Activated CD4-positive, alpha-beta memory T cell treated with anti-CD3 and anti-CD28 coated beads, Interleukin-2, amount 10 ng/mL, durations not matched to agents 7 days and 5 days (primary cell): ENCODE measurements at regions not wholly inside any gene's neighbourhood (a gene's known extent, or its start where the extent isn't known, plus 50 kb on each side); places are given as distances from the start of the nearest gene placed in this dataset.
"Not testable (repeated sequence)": the region's sequence is repeated elsewhere in the genome, so short reads cannot be mapped to it uniquely, and the experiment has no call there.

Experiments used
- CTCF ChIA-PET: fragments of 350-600 bp; sonication (Branson Sonifier 250); formaldehyde crosslinking; loops from one replicate; lab custom pipeline; 2021; ENCODE audit warnings: antibody characterized with exemption, inconsistent platforms; lab: Charles Lee
- POLR2A ChIA-PET: fragments of 350-600 bp; sonication (Branson Sonifier 250); formaldehyde crosslinking; loops from one replicate; lab custom pipeline; 2021; ENCODE audit warnings: antibody characterized with exemption; lab: Charles Lee
- DNase-seq: peaks from one replicate; pipeline ENCODE4 v3.0.0-alpha.2; 2020
- H3K27ac Mint-ChIP-seq: one replicate; pipeline ENCODE4 v1.8.0; 2021; ENCODE audit warnings: mild to moderate bottlenecking, mixed read lengths
- H3K27me3 Mint-ChIP-seq: one replicate; pipeline ENCODE4 v1.8.0; 2021; ENCODE audit warnings: mixed read lengths
- H3K36me3 Mint-ChIP-seq: one replicate; pipeline ENCODE4 v1.8.0; 2021; ENCODE audit warnings: low read depth, mixed read lengths
- H3K4me1 Mint-ChIP-seq: one replicate; pipeline ENCODE4 v1.8.0; 2021; ENCODE audit warnings: mixed read lengths
- H3K4me3 Mint-ChIP-seq: one replicate; pipeline ENCODE4 v1.8.0; 2021; ENCODE audit warnings: mild to moderate bottlenecking, mixed read lengths
- H3K9me3 Mint-ChIP-seq: one replicate; pipeline ENCODE4 v1.8.0; 2021; ENCODE audit warnings: mixed read lengths

DNA sequence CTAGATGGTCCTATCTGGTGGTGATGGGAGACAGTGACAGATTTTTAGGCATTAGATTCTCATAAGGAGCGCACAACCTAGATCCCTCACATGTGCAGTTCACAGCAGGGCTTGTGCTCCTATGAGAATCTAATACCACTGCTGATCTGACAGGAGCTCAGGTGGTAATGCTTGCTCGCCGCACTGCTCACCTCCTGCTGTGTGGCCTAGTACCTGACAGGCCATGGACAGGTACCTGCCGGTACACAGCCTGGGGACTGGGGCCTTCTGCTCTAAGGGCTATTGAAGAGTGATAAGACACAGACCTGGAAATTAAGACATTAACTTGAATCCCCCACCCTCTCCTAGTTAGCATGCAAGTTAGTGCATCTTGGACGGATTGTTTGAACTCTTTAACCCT is 64.4 kb downstream of the KLRB1 start:
- H3K4me3 Mint-ChIP-seq, H3K36me3 Mint-ChIP-seq, DNase-seq, POLR2A ChIA-PET, H3K27ac Mint-ChIP-seq, H3K4me1 Mint-ChIP-seq, CTCF ChIA-PET, H3K27me3 Mint-ChIP-seq, H3K9me3 Mint-ChIP-seq: not testable (repeated sequence)

DNA sequence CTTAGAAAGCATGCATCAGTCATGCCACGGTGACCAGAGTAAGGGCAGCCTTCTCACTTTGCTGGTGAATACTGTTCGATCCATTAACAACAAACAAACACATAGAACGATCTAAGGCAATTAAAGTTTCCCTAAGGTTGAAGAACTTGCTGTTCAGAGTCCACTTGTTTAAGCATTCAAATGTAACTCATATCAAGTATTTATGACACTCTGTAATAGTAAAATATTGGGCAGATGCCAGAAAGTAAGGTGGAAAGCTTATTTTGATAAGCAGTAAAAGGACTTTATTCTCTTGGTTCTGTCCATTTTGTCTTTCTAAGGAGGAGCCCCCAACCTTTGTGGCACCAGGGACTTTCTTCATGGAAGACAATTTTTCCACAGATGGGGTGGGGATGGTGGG is 64.9 kb downstream of the KLRB1 start:
- H3K4me3 Mint-ChIP-seq, H3K27ac Mint-ChIP-seq, H3K4me1 Mint-ChIP-seq, H3K27me3 Mint-ChIP-seq, H3K36me3 Mint-ChIP-seq, POLR2A ChIA-PET, CTCF ChIA-PET, H3K9me3 Mint-ChIP-seq, DNase-seq: not testable (repeated sequence)

DNA sequence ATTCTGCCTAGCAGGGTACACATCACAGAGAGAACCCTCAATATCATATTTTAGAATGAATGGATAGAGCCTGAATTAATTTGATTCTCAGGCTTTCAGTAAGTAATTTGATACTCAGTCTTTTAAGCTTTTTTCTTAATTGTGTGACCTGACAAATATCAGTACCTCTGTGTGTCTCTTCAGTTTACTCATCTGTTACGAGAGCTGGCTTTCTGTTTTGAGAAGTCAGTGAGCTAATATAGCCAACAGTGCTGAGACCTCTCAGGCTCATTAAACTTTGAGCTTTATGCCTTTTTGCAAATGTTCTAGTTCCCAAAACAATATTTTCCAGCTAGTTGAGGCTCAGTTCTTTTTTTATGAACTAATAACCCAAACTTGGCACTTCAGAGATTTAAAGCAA is 91.8 kb downstream of the KLRB1 start:
- CTCF ChIA-PET, H3K4me1 Mint-ChIP-seq, H3K36me3 Mint-ChIP-seq, H3K9me3 Mint-ChIP-seq, H3K4me3 Mint-ChIP-seq, POLR2A ChIA-PET, H3K27me3 Mint-ChIP-seq, DNase-seq, H3K27ac Mint-ChIP-seq: not testable (repeated sequence)

DNA sequence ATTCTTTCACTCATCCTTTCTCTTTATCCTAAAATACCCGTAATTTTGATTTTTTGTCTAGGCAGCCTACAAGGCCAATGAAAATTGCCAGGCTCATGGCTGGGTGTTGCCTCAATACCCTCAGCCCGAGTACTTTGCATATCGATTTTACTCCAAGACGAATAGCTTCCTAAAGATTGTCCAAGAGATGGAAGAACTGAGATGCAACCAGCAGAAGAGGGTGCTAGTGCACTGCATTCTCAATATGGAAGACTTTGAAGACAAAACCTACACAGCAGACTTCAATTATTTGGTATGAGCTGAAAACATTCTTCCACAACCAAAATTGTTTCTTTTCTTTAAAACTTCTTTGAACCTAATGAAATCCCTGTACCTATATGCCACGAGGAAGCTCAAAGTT is 95.0 kb downstream of the KLRB1 start:
- H3K27ac Mint-ChIP-seq, H3K9me3 Mint-ChIP-seq, DNase-seq, CTCF ChIA-PET, H3K4me3 Mint-ChIP-seq, H3K4me1 Mint-ChIP-seq, H3K36me3 Mint-ChIP-seq, H3K27me3 Mint-ChIP-seq, POLR2A ChIA-PET: not testable (repeated sequence)

DNA sequence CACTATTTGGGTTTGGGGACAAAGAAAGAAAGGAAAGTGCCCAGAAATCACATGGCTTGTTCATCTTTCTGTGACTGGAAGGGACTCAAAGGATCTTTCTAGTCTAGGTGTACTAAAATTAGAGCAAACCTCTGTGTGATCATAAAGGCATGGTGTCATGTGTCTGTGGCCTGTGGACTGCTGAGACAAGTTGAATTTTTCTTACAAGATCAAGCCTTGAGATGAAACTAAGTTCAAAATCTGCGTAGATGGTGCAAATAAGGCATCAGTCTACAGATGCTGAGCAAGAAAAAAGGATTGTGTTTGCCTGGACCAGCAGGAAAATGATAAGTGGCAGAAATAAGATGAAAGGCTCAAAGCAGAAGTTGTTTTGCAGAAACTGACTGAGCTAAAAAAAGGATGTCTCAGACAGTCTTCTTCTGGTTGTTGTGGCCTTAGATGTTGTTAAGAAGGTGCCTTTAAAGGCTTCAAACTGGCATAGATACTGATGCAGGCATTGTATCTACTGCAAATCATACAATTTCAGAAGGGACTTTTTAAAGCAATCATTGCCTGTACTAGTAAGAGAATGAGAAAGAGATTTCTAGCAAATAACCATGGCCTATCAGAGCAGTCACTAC is 97.2 kb downstream of the KLRB1 start:
- H3K27ac Mint-ChIP-seq, H3K4me3 Mint-ChIP-seq, CTCF ChIA-PET, H3K36me3 Mint-ChIP-seq, H3K9me3 Mint-ChIP-seq, POLR2A ChIA-PET, H3K4me1 Mint-ChIP-seq, DNase-seq, H3K27me3 Mint-ChIP-seq: not testable (repeated sequence)

DNA sequence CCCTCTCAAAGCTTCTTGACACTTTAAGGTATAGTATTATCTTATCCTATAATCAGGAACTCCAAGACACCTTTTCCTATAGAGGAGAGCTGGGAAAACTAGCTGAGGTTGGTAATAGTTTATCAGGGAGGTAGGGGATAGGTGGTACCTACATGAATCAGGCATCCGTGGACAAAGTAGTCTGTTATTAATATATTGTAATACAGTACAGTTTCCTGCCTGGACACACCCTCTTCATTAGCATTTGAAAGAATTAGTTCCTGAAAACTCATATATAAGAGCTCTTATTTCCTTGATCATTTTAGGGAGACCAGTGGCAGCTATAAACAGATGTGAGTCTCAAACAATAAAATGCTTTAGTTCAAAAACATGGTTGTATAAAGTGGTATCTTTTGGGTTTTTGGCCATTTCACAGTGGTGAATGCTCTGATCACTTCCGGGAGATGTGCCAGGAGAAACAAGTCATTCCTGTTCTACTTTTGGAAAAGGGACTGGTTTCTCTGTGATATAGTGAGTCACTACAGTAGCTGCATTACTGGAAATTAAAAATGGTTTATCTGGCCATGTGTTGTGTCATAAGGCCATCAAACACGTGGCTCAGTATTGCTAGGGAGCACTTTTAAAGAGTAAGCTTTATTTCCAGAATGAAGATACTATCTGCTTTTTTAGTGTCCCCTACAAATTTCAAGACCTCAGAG is 98.1 kb downstream of the KLRB1 start:
- Mint-ChIP-seq H3K27ac (no peak overlapping the region), H3K9me3 (no peaks in the 10 kb centered on the region), H3K27me3 (no peaks in the 10 kb centered on the region), H3K4me3 (no peak overlapping the region), H3K4me1 (no peaks in the 10 kb centered on the region), H3K36me3 (no peaks in the 10 kb centered on the region)
- ChIA-PET POLR2A (no interaction called here), CTCF (no interaction called here)
- DNase-seq: no peak

DNA sequence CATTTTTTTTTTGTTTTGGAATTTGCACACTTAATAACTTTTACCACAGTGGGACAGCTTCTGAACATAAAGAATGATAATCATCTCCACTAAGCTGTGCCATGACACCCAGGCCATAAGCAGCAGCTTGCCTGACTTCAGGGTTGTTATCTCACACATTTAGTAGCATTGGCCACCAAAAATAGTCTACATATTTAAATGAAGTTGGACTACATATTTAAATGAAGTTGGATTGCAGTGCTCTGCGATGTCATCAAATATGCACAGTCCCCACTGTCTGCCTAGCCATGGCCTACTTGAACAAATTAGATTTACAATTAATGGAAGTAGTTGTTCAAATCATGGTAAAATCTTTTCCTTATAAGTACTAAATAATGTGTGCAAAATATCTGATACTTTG is 101.0 kb downstream of the KLRB1 start:
- POLR2A ChIA-PET: no interaction called here
- CTCF ChIA-PET: no interaction called here
- Mint-ChIP-seq H3K36me3 (no peaks in the 10 kb centered on the region), H3K27ac (no peak overlapping the region), H3K9me3 (no peaks in the 10 kb centered on the region), H3K27me3 (no peaks in the 10 kb centered on the region), H3K4me1 (no peaks in the 10 kb centered on the region), H3K4me3 (no peak overlapping the region)
- no peak for DNase-seq

DNA sequence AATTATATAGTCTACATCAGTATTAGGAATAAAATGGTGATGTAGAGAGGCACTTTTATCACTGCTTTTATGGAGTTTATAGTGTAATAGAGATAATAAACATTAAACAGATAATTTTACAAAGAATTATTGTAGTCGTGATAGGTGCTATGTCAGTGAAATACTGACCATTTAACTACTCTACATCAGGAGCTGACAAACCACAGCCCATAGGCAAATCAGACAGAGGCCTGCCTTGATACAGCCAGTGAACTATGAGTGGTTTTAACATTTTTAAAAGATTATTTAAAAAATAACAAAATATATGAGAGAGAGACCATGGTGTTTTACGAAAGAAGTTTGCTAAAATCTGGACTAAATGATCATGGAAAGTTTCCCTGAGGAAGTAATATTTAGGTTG is 104.3 kb downstream of the KLRB1 start:
- H3K27me3 Mint-ChIP-seq, H3K27ac Mint-ChIP-seq, H3K36me3 Mint-ChIP-seq, POLR2A ChIA-PET, H3K4me1 Mint-ChIP-seq, DNase-seq, CTCF ChIA-PET, H3K9me3 Mint-ChIP-seq, H3K4me3 Mint-ChIP-seq: not testable (repeated sequence)

DNA sequence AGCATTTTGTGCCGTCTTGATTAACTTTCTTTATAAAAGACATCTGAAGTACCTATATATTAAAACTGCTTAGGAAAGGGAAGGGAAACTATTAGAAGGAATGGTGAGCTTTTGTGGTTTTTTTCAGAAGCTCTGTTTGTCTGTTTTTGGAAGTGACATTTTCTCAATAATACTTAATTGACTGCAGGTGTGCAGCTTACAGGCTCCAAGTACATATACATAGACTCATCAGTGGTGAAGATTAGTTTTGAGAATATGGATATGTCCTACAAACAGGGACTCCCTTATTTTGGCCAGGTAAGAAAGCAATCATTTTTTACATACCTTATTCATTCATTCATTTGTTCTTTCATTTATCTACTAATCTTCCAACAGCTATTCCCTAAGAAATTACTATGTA is 104.9 kb downstream of the KLRB1 start:
- CTCF ChIA-PET: not testable (repeated sequence)

DNA sequence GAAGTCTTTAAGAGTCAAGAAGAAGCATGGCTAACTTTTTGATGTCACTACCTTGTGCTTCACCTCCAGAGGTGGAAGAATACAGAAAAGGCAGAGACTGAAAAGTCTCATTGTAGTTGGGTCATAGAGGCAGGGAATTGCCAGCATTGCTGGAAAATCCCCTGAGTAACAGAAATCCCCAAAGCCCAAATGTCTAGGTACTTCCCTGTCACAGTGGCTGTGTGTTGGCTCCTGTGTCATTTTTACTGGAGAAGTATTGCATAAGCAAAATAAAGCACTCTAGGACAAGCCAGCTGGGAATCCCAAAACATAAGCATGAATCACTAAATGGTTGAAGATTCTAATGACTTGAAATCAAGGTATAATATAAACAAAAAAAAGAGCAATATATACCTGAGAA is 114.4 kb downstream of the KLRB1 start:
- H3K4me3 Mint-ChIP-seq, H3K27me3 Mint-ChIP-seq, H3K9me3 Mint-ChIP-seq, H3K36me3 Mint-ChIP-seq, H3K27ac Mint-ChIP-seq, POLR2A ChIA-PET, CTCF ChIA-PET, DNase-seq, H3K4me1 Mint-ChIP-seq: not testable (repeated sequence)

More for the DNA sequence above, 104.9 kb downstream of the KLRB1 start:
- H3K4me1 Mint-ChIP-seq, H3K27ac Mint-ChIP-seq, H3K9me3 Mint-ChIP-seq, H3K36me3 Mint-ChIP-seq, H3K27me3 Mint-ChIP-seq, POLR2A ChIA-PET, DNase-seq, H3K4me3 Mint-ChIP-seq: not testable (repeated sequence)

DNA sequence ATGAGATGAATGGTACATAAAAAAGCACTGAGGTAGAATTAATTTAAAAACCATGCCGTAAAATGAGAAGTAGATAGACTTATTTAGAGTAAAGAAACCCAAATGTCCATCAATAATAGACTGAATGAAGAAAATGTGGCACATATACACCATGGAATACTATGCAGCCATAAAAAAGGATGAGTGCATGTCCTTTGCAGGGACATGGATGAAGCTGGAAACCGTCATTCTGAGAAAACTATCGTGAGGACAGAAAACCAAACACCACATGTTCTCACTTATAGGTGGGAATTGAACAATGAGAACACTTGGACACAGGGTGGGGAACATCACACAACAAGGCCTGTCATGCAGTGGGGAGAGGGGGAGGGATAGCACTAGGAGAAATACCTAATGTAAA is 126.4 kb downstream of the KLRB1 start:
- DNase-seq, CTCF ChIA-PET, H3K36me3 Mint-ChIP-seq, H3K9me3 Mint-ChIP-seq, H3K4me3 Mint-ChIP-seq, POLR2A ChIA-PET, H3K4me1 Mint-ChIP-seq, H3K27ac Mint-ChIP-seq, H3K27me3 Mint-ChIP-seq: not testable (repeated sequence)

DNA sequence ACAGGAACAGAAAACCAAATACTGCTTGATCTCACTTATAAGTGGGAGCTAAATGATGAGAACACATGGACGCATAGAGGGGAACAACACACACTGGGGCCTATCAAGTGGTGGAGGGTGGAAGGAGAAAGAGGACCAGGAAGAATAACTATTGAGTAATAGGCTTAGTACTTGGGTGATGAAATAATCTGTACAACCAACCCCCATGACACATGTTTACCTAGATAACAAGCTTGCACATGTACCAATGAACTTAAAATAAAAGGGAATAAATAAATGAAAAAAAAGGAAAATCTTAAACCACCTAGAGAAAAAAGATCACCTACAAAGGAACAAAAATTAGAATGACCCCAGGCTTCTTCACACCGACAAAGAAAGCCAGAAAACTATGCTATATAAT is 133.5 kb downstream of the KLRB1 start:
- H3K4me3 Mint-ChIP-seq, H3K9me3 Mint-ChIP-seq, H3K27me3 Mint-ChIP-seq, H3K27ac Mint-ChIP-seq, CTCF ChIA-PET, DNase-seq: not testable (repeated sequence)
- peaks cover 25% of the 10 kb centered on the region for H3K4me1 Mint-ChIP-seq
- peaks cover 17% of the 10 kb centered on the region for H3K36me3 Mint-ChIP-seq
- POLR2A ChIA-PET: interaction anchor here (0.6 kb wide), 1 partner anchor 195 kb away, joined by 3 read pairs; the partner anchor contains the start of gene CLEC2D

DNA sequence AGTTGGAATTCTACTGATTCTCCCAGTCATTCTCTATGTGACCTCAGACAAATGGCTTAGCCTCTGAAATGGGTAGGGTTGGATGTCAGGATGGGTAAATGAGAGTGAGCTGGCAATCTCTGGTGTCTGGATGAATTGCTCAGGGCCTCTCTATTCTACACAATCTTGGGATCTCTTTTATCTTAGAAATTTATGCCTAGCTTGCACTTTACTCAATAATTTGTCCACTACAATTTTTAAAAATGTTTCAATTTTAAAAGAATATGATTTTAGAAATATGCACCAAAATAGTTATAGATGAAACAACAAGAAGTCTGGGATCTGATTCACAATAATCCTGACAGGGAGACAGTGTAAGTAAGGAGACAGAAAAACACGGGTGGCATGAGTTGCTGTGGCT is 134.1 kb downstream of the KLRB1 start:
- H3K4me3 Mint-ChIP-seq, H3K9me3 Mint-ChIP-seq, H3K27ac Mint-ChIP-seq, H3K27me3 Mint-ChIP-seq, DNase-seq, CTCF ChIA-PET: not testable (repeated sequence)
- peaks cover 13% of the 10 kb centered on the region for H3K36me3 Mint-ChIP-seq
- POLR2A ChIA-PET: interaction anchor here (0.6 kb wide), 1 partner anchor 196 kb away, joined by 3 read pairs; the partner anchor contains the start of gene CLEC2D
- H3K4me1 Mint-ChIP-seq: peaks cover 30% of the 10 kb centered on the region

DNA sequence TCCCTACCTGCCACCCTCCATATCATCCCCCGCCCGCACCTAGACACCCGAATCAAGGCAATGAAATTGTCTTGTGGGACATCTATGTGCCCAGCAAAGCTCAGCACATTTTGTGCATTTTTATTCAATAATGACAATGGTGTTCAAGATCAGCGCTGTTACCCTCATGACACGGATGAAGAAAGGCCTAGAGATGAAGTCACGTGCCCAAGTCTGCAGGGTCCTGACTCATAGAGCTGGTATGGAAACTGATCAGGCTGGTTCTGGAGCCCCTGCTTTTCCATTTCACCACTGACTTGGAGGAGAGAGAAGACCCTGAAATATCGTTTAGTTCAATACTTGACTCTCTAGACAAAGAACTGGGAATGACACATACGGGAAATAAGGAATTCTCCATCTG is 136.2 kb downstream of the KLRB1 start:
- CTCF ChIA-PET, H3K4me3 Mint-ChIP-seq, H3K9me3 Mint-ChIP-seq, POLR2A ChIA-PET, DNase-seq, H3K27me3 Mint-ChIP-seq, H3K27ac Mint-ChIP-seq: not testable (repeated sequence)
- H3K36me3 Mint-ChIP-seq: peaks cover 13% of the 10 kb centered on the region
- peaks cover 34% of the 10 kb centered on the region for H3K4me1 Mint-ChIP-seq
